HG03432 (cell line): ENCODE measurements at regions not wholly inside any gene's neighbourhood (a gene's known extent, or its start where the extent isn't known, plus 50 kb on each side); places are given as distances from the start of the nearest gene placed in this dataset.

Experiments used
- ATAC-seq: cut with Tn5 transposase; IDR thresholded peaks from one replicate; pipeline ENCODE4 v1.9.1; 2021; ENCODE audit warnings: mild to moderate bottlenecking, moderate library complexity; ENCODE audit not compliant: unreplicated experiment

- no peak for ATAC-seq
Observed at GRCh38 chr10:58969576-58969975, 206.9 kb upstream of the PHYHIPL start.

- no peak for ATAC-seq
Observed at GRCh38 chr10:58970160-58970915, 206.1 kb upstream of the PHYHIPL start.

GRCh38 chr10:58971211-58971610 is 205.2 kb upstream of the PHYHIPL start:
- no peak for ATAC-seq

GRCh38 chr10:58971796-58972491 is 204.5 kb upstream of the PHYHIPL start:
- ATAC-seq: no peak

- ATAC-seq: no peak
Observed at GRCh38 chr10:58972576-58973234, 203.7 kb upstream of the PHYHIPL start.

- ATAC-seq: no peak
Observed at GRCh38 chr10:58973235-58973595, 203.2 kb upstream of the PHYHIPL start.

GRCh38 chr10:58976254-58976653 is 200.2 kb upstream of the PHYHIPL start:
- ATAC-seq: no peak

- no peak for ATAC-seq
Observed at GRCh38 chr10:58979711-58980110, 196.7 kb upstream of the PHYHIPL start.

GRCh38 chr10:58980826-58981415 is 195.5 kb upstream of the PHYHIPL start:
- no peak for ATAC-seq

- ATAC-seq: no peak
Observed at GRCh38 chr10:58981846-58982245, 194.6 kb upstream of the PHYHIPL start.

- no peak for ATAC-seq
Observed at GRCh38 chr10:58982470-58983239, 193.8 kb upstream of the PHYHIPL start.

- ATAC-seq: no peak
Observed at GRCh38 chr10:58985216-58985615, 191.2 kb upstream of the PHYHIPL start.

- ATAC-seq: no peak
Observed at GRCh38 chr10:58989486-58990039, 186.9 kb upstream of the PHYHIPL start.

GRCh38 chr10:58990693-58991092 is 185.8 kb upstream of the PHYHIPL start:
- no peak for ATAC-seq

GRCh38 chr10:58991856-58992255 is 184.6 kb upstream of the PHYHIPL start:
- no peak for ATAC-seq

GRCh38 chr10:58992830-58993460 is 183.5 kb upstream of the PHYHIPL start:
- ATAC-seq: no peak

- peak; percentile 87 for ATAC-seq
Observed at GRCh38 chr10:58993480-58994221, 182.8 kb upstream of the PHYHIPL start.

- ATAC-seq: no peak
Observed at GRCh38 chr10:58994226-58995057, 182.0 kb upstream of the PHYHIPL start.
